HEK293 (cell line): ENCODE measurements at regions not wholly inside any gene's neighbourhood (a gene's known extent, or its start where the extent isn't known, plus 50 kb on each side); places are given as distances from the start of the nearest gene placed in this dataset.

ENCODE experiments used
- CTCF ChIA-PET: fragments of 350-600 bp; formaldehyde crosslinking; extraction: SDS; loops from one replicate; lab custom pipeline; 2021; ENCODE audit warnings: antibody characterized with exemption; lab: Yijun Ruan, JAX
- POLR2A ChIA-PET: fragments of 300-600 bp; formaldehyde crosslinking; extraction: SDS; loops from one replicate; lab custom pipeline; 2020; ENCODE audit warnings: antibody characterized with exemption, inconsistent platforms; lab: Yijun Ruan, JAX
- H3K27ac ChIP-seq: fragments of 200-500 bp; sonication (Bioruptor generic); 2 replicates; pipeline ENCODE4 v1.5.1; 2014; ENCODE audit warnings: low read depth, low read length, control low read depth, inconsistent platforms; ENCODE audit errors: extremely low read depth
- H3K36me3 ChIP-seq, 2 experiments: fragments of 200-500 bp in 1 of 2; sonication (Bioruptor generic) in 1 of 2; 1 replicate in 1 of 2; 2 replicates in 1 of 2; pipeline ENCODE4 v1.5.1; 2014 to 2017; ENCODE audit warnings: inconsistent platforms in 2 of 2, low read length in 2 of 2; ENCODE audit not compliant: control insufficient read depth in 2 of 2, insufficient read depth in 1 of 2
- H3K4me1 ChIP-seq: fragments of 200-500 bp; sonication (Bioruptor generic); 2 replicates; pipeline ENCODE4 v1.5.1; 2014; ENCODE audit warnings: mild to moderate bottlenecking, low read length, inconsistent platforms; ENCODE audit not compliant: control insufficient read depth, insufficient read depth
- H3K4me3 ChIP-seq: 2 replicates; pipeline ENCODE4 v1.5.1; 2011; ENCODE audit warnings: low read depth, mild to moderate bottlenecking, control low read depth, low read length, moderate library complexity
- H3K9me3 ChIP-seq: fragments of 200-500 bp; sonication (Bioruptor generic); 2 replicates; pipeline ENCODE4 v1.5.1; 2014; ENCODE audit warnings: low read depth, low read length, inconsistent platforms; ENCODE audit not compliant: control insufficient read depth, insufficient read depth
- ATF2 ChIP-seq: fragments of 450-650 bp; formaldehyde crosslinking; IDR thresholded peaks from 2 replicates; pipeline ENCODE4 v1.5.1; 2016; ENCODE audit warnings: missing biosample characterization, missing genetic modification characterization, low read depth
- GLIS2 ChIP-seq: fragments of 450-650 bp; formaldehyde crosslinking; IDR thresholded peaks from 2 replicates; pipeline ENCODE4 v1.5.1; 2016; ENCODE audit warnings: missing biosample characterization, missing genetic modification characterization
- KLF8 ChIP-seq: fragments of 450-650 bp; formaldehyde crosslinking; IDR thresholded peaks from 2 replicates; pipeline ENCODE4 v1.5.1; 2016; ENCODE audit warnings: missing biosample characterization, missing genetic modification characterization
- OVOL3 ChIP-seq: fragments of 450-650 bp; formaldehyde crosslinking; IDR thresholded peaks from 2 replicates; pipeline ENCODE4 v1.5.1; 2016; ENCODE audit warnings: missing biosample characterization, missing genetic modification characterization
- PRDM1 ChIP-seq: fragments of 450-650 bp; formaldehyde crosslinking; IDR thresholded peaks from 2 replicates; pipeline ENCODE4; 2016; ENCODE audit warnings: missing biosample characterization, missing genetic modification characterization
- TSHZ1 ChIP-seq: fragments of 450-650 bp; formaldehyde crosslinking; IDR thresholded peaks from 2 replicates; pipeline ENCODE4 v1.5.1; 2016; ENCODE audit warnings: missing biosample characterization, missing genetic modification characterization, borderline replicate concordance
- ZFP3 ChIP-seq: fragments of 450-650 bp; formaldehyde crosslinking; IDR thresholded peaks from 2 replicates; pipeline ENCODE4 v1.5.1; 2016; ENCODE audit warnings: low read depth, missing biosample characterization, missing genetic modification characterization
- ZNF175 ChIP-seq: fragments of 450-650 bp; formaldehyde crosslinking; IDR thresholded peaks from 2 replicates; pipeline ENCODE4 v1.5.1; 2016; ENCODE audit warnings: missing biosample characterization, missing genetic modification characterization
- ZNF202 ChIP-seq: fragments of 450-650 bp; formaldehyde crosslinking; IDR thresholded peaks from 2 replicates; pipeline ENCODE4 v1.5.1; 2016; ENCODE audit warnings: missing biosample characterization, missing genetic modification characterization, borderline replicate concordance
- ZNF223 ChIP-seq: fragments of 450-650 bp; formaldehyde crosslinking; IDR thresholded peaks from 2 replicates; pipeline ENCODE4 v1.5.1; 2016; ENCODE audit warnings: missing biosample characterization, missing genetic modification characterization
- ZNF23 ChIP-seq: fragments of 450-650 bp; formaldehyde crosslinking; IDR thresholded peaks from 2 replicates; pipeline ENCODE4 v1.5.1; 2016; ENCODE audit warnings: missing biosample characterization, missing genetic modification characterization, borderline replicate concordance
- ZNF239 ChIP-seq: fragments of 450-650 bp; formaldehyde crosslinking; IDR thresholded peaks from 2 replicates; pipeline ENCODE4 v1.5.1; 2016; ENCODE audit warnings: missing biosample characterization, missing genetic modification characterization
- ZNF48 ChIP-seq: fragments of 450-650 bp; formaldehyde crosslinking; IDR thresholded peaks from 2 replicates; pipeline ENCODE4 v1.5.1; 2016; ENCODE audit warnings: missing biosample characterization, missing genetic modification characterization
- ZNF510 ChIP-seq: fragments of 450-650 bp; formaldehyde crosslinking; IDR thresholded peaks from 2 replicates; pipeline ENCODE4 v1.5.1; 2018; ENCODE audit warnings: mild to moderate bottlenecking, missing genetic modification characterization, missing biosample characterization; ENCODE audit not compliant: insufficient replicate concordance
- ZNF513 ChIP-seq: fragments of 450-650 bp; IDR thresholded peaks from 2 replicates; pipeline ENCODE4 v1.5.1; 2018; ENCODE audit warnings: missing biosample characterization, missing genetic modification characterization
- ZNF514 ChIP-seq: fragments of 450-650 bp; formaldehyde crosslinking; IDR thresholded peaks from 2 replicates; pipeline ENCODE4 v1.5.1; 2016; ENCODE audit warnings: missing biosample characterization, missing genetic modification characterization
- ZNF585B ChIP-seq: fragments of 450-650 bp; formaldehyde crosslinking; IDR thresholded peaks from 2 replicates; pipeline ENCODE4 v1.5.1; 2016; ENCODE audit warnings: missing biosample characterization, missing genetic modification characterization
- ZNF626 ChIP-seq: fragments of 450-650 bp; sonication (Bioruptor Pico); formaldehyde crosslinking; IDR thresholded peaks from 2 replicates; pipeline ENCODE4 v1.5.1; 2018; ENCODE audit warnings: missing biosample characterization, missing genetic modification characterization, inconsistent platforms
- ZNF768 ChIP-seq: fragments of 450-650 bp; formaldehyde crosslinking; IDR thresholded peaks from 2 replicates; pipeline ENCODE4 v1.5.1; 2018; ENCODE audit warnings: missing biosample characterization, mild to moderate bottlenecking, missing genetic modification characterization
- ZNF776 ChIP-seq: fragments of 450-650 bp; formaldehyde crosslinking; IDR thresholded peaks from 2 replicates; pipeline ENCODE4 v1.5.0; 2017; ENCODE audit warnings: missing biosample characterization, missing genetic modification characterization, borderline replicate concordance
- TF ChIP-seq, protein P1 (sequence below): fragments of 450-650 bp; formaldehyde crosslinking; IDR thresholded peaks from 2 replicates; pipeline ENCODE4 v1.5.0; 2017; ENCODE audit warnings: missing biosample characterization, missing genetic modification characterization, borderline replicate concordance
- TF ChIP-seq, protein P2 (sequence below): fragments of 450-650 bp; formaldehyde crosslinking; IDR thresholded peaks from 2 replicates; pipeline ENCODE4 v1.5.1; 2016; ENCODE audit warnings: missing biosample characterization, missing genetic modification characterization

GRCh38 chr9:1272488-1272887, 222.3 kb downstream of the DMRT2 start:
- CTCF ChIA-PET, result no interaction called here
- H3K9me3 ChIP-seq, result no peaks in the 10 kb centered on the region
- POLR2A ChIA-PET, result no interaction called here

GRCh38 chr9:1273859-1274258, 223.7 kb downstream of the DMRT2 start:
- ChIA-PET POLR2A (no interaction called here), CTCF (interaction anchor here (0.6 kb wide), 1 partner anchor 33 kb away, joined by 3 read pairs; no protein-coding TSS in a partner anchor)
- TF ChIP-seq ZNF510 (tag by site-specific recombination), result no peak
- no peak for TF ChIP-seq ZNF202
- no peak for TF ChIP-seq ZNF223 (tag by site-specific recombination)
- TF ChIP-seq TSHZ1 (tag by site-specific recombination), result no peak
- no peak for TF ChIP-seq ZNF513 (tag by site-specific recombination)
- TF ChIP-seq ZNF23 (tag by site-specific recombination), result no peak
- no peak for TF ChIP-seq ZNF514 (tag by site-specific recombination)
- no peak for TF ChIP-seq GLIS2
- TF ChIP-seq OVOL3, result no peak
- no peak for TF ChIP-seq ZFP3 (tag by site-specific recombination)
- TF ChIP-seq ZNF768 (tag by site-specific recombination), result no peak
- no peak for TF ChIP-seq ATF2 (tag by site-specific recombination)
- no peak for TF ChIP-seq KLF8 (tag by site-specific recombination)
- no peak for TF ChIP-seq ZNF626 (tag by site-specific recombination)
- TF ChIP-seq ZNF239 (tag by site-specific recombination), result no peak
- TF ChIP-seq ZNF585B (tag by site-specific recombination), result no peak
- TF ChIP-seq, protein P1, sequence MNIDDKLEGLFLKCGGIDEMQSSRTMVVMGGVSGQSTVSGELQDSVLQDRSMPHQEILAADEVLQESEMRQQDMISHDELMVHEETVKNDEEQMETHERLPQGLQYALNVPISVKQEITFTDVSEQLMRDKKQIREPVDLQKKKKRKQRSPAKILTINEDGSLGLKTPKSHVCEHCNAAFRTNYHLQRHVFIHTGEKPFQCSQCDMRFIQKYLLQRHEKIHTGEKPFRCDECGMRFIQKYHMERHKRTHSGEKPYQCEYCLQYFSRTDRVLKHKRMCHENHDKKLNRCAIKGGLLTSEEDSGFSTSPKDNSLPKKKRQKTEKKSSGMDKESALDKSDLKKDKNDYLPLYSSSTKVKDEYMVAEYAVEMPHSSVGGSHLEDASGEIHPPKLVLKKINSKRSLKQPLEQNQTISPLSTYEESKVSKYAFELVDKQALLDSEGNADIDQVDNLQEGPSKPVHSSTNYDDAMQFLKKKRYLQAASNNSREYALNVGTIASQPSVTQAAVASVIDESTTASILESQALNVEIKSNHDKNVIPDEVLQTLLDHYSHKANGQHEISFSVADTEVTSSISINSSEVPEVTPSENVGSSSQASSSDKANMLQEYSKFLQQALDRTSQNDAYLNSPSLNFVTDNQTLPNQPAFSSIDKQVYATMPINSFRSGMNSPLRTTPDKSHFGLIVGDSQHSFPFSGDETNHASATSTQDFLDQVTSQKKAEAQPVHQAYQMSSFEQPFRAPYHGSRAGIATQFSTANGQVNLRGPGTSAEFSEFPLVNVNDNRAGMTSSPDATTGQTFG (tag by site-specific recombination), result no peak
- TF ChIP-seq, protein P2, sequence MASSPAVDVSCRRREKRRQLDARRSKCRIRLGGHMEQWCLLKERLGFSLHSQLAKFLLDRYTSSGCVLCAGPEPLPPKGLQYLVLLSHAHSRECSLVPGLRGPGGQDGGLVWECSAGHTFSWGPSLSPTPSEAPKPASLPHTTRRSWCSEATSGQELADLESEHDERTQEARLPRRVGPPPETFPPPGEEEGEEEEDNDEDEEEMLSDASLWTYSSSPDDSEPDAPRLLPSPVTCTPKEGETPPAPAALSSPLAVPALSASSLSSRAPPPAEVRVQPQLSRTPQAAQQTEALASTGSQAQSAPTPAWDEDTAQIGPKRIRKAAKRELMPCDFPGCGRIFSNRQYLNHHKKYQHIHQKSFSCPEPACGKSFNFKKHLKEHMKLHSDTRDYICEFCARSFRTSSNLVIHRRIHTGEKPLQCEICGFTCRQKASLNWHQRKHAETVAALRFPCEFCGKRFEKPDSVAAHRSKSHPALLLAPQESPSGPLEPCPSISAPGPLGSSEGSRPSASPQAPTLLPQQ (tag by site-specific recombination), result no peak
- Histone ChIP-seq H3K4me1 (no peaks in the 10 kb centered on the region), H3K4me3 (no peak overlapping the region), H3K27ac (no peak overlapping the region), H3K36me3 (no peaks in the 10 kb centered on the region), H3K9me3 (no peaks in the 10 kb centered on the region)

More at GRCh38 chr9:1272488-1272887, 222.3 kb downstream of the DMRT2 start:
- Histone ChIP-seq H3K36me3 (no peaks in the 10 kb centered on the region), H3K27ac (no peak overlapping the region), H3K4me3 (no peak overlapping the region), H3K4me1 (no peaks in the 10 kb centered on the region)
- TF ChIP-seq ZNF175 (tag by site-specific recombination) (no peak), ZNF776 (no peak), ZNF48 (no peak), PRDM1 (tag by site-specific recombination) (no peak)
